Peyer's patch (tissue), 4 donors: ENCODE measurements at regions not wholly inside any gene's neighbourhood (a gene's known extent, or its start where the extent isn't known, plus 50 kb on each side); places are given as distances from the start of the nearest gene placed in this dataset.
"Not testable (repeated sequence)": the region's sequence is repeated elsewhere in the genome, so short reads cannot be mapped to it uniquely, and the experiment has no call there.

ENCODE experiments used
- DNase-seq, 3 donors: peaks; one replicate each; pipeline ENCODE4 v3.0.0-alpha.2; 2017 to 2019
- H3K27ac ChIP-seq, 4 donors: fragments of 200-600 bp; sonication (generic); one replicate each; pipeline ENCODE4 v1.5.1; 2016 to 2019
- H3K27me3 ChIP-seq, 2 donors: fragments of 200-600 bp; sonication (generic); one replicate each; pipeline ENCODE4 v1.5.1; 2019
- H3K36me3 ChIP-seq, 3 donors: fragments of 200-600 bp; sonication (generic); one replicate each; pipeline ENCODE4 v1.5.1; 2016 to 2019
- H3K4me1 ChIP-seq, 4 donors: fragments of 200-600 bp; sonication (generic); one replicate each; pipeline ENCODE4 v1.5.1; 2016 to 2019
- H3K4me3 ChIP-seq, 4 donors: fragments of 200-600 bp; sonication (generic); 1 replicate in 3 of 4; 2 replicates in 1 of 4; pipeline ENCODE4 v1.5.1; 2016 to 2019; ENCODE audit warnings: mild to moderate bottlenecking in 1 of 4
- H3K9me3 ChIP-seq, 4 donors: fragments of 200-600 bp; sonication (generic); one replicate each; pipeline ENCODE4 v1.5.1; 2016 to 2019; ENCODE audit warnings: mild to moderate bottlenecking in 1 of 4
- CTCF ChIP-seq, 6 experiments: fragments of 450-650 bp in 4 of 6; fragments of 200-600 bp in 2 of 6; sonication (generic) in 1 of 6; IDR thresholded peaks; one replicate each; pipeline ENCODE4 v1.5.1; 2017 to 2019; ENCODE audit warnings: antibody characterized with exemption in 6 of 6, mild to moderate bottlenecking in 3 of 6, moderate library complexity in 1 of 6
- POLR2A ChIP-seq, 2 donors: fragments of 450-650 bp; IDR thresholded peaks; one replicate each; pipeline ENCODE4 v1.5.1; 2017; ENCODE audit warnings: antibody characterized with exemption in 2 of 2, mild to moderate bottlenecking in 2 of 2, moderate library complexity in 2 of 2

GRCh38 chr10:121323443-121323842 is 274.8 kb downstream of the FGFR2 start:
- H3K27ac ChIP-seq = no peak overlapping the region
- H3K4me3 ChIP-seq = no peak overlapping the region
- TF ChIP-seq POLR2A (IDR thresholded peaks at IDR 0.05) (no peak), CTCF (IDR thresholded peaks at IDR 0.05) (no peak)
- H3K9me3 ChIP-seq = no peaks in the 10 kb centered on the region
- no peaks in the 10 kb centered on the region for H3K27me3 ChIP-seq
- no peaks in the 10 kb centered on the region for H3K36me3 ChIP-seq
- DNase-seq = no peak
- H3K4me1 ChIP-seq = no peaks in the 10 kb centered on the region

- TF ChIP-seq CTCF (IDR thresholded peaks at IDR 0.05) (no peak), POLR2A (IDR thresholded peaks at IDR 0.05) (no peak)
Observed at GRCh38 chr10:121324678-121325213, 273.5 kb downstream of the FGFR2 start.

GRCh38 chr10:121325490-121326231 is 272.6 kb downstream of the FGFR2 start:
- TF ChIP-seq POLR2A (IDR thresholded peaks at IDR 0.05) = no peak
- TF ChIP-seq CTCF (IDR thresholded peaks at IDR 0.05) = no peak
- H3K27me3 ChIP-seq = no peaks in the 10 kb centered on the region
- H3K4me3 ChIP-seq = no peak overlapping the region
- no peaks in the 10 kb centered on the region for H3K4me1 ChIP-seq
- H3K27ac ChIP-seq = peak overlapping the region in 2 of 4 donors; percentile 12 to 44
- DNase-seq = no peak
- H3K9me3 ChIP-seq = no peaks in the 10 kb centered on the region
- no peaks in the 10 kb centered on the region for H3K36me3 ChIP-seq

More at GRCh38 chr10:121324678-121325213, 273.5 kb downstream of the FGFR2 start:
- H3K27ac ChIP-seq = no peak overlapping the region
- H3K4me1 ChIP-seq = no peaks in the 10 kb centered on the region
- H3K4me3 ChIP-seq = no peak overlapping the region
- H3K9me3 ChIP-seq = no peaks in the 10 kb centered on the region
- no peaks in the 10 kb centered on the region for H3K27me3 ChIP-seq
- H3K36me3 ChIP-seq = no peaks in the 10 kb centered on the region
- peak in 1 of 3 donors; percentile 49 for DNase-seq

GRCh38 chr10:121326905-121327304 is 271.3 kb downstream of the FGFR2 start:
- H3K27ac ChIP-seq = no peak overlapping the region
- no peaks in the 10 kb centered on the region for H3K9me3 ChIP-seq
- no peak overlapping the region for H3K4me3 ChIP-seq
- TF ChIP-seq CTCF (IDR thresholded peaks at IDR 0.05) (no peak), POLR2A (IDR thresholded peaks at IDR 0.05) (no peak)
- no peaks in the 10 kb centered on the region for H3K36me3 ChIP-seq
- no peaks in the 10 kb centered on the region for H3K4me1 ChIP-seq
- no peaks in the 10 kb centered on the region for H3K27me3 ChIP-seq
- no peak for DNase-seq

- H3K36me3 ChIP-seq = no peaks in the 10 kb centered on the region
- no peaks in the 10 kb centered on the region for H3K4me1 ChIP-seq
- DNase-seq = no peak
- no peaks in the 10 kb centered on the region for H3K9me3 ChIP-seq
- no peak overlapping the region for H3K4me3 ChIP-seq
- H3K27me3 ChIP-seq = no peaks in the 10 kb centered on the region
- TF ChIP-seq CTCF (IDR thresholded peaks at IDR 0.05) = no peak
- no peak overlapping the region for H3K27ac ChIP-seq
Observed at GRCh38 chr10:121327727-121328126, 270.5 kb downstream of the FGFR2 start.

GRCh38 chr10:121329631-121330030 is 268.6 kb downstream of the FGFR2 start:
- H3K9me3 ChIP-seq, H3K27me3 ChIP-seq, H3K4me3 ChIP-seq, DNase-seq, H3K4me1 ChIP-seq, H3K36me3 ChIP-seq, H3K27ac ChIP-seq: not testable (repeated sequence)
